Activated CD4-positive, alpha-beta T cell treated with anti-CD3 and anti-CD28 coated beads, Interleukin-2, Interleukin-4, amounts not matched to agents 100 ng/mL and 50 ng/mL, durations not matched to agents 16 hours and 8 hours (primary cell): ENCODE measurements at regions not wholly inside any gene's neighbourhood (a gene's known extent, or its start where the extent isn't known, plus 50 kb on each side); places are given as distances from the start of the nearest gene placed in this dataset.

Experiments used
- DNase-seq: peaks from one replicate; pipeline ENCODE4 v3.0.0-alpha.2; 2020; ENCODE audit warnings: low spot score

- no peak for DNase-seq
Observed at GRCh38 chr3:194995334-194995733, 275.6 kb downstream of the XXYLT1 start.

- no peak for DNase-seq
Observed at GRCh38 chr3:194995922-194996321, 275.0 kb downstream of the XXYLT1 start.

GRCh38 chr3:194996746-194997145 lies 274.2 kb downstream of the XXYLT1 start:
- no peak for DNase-seq

GRCh38 chr3:194998417-194998816 lies 272.5 kb downstream of the XXYLT1 start:
- no peak for DNase-seq

GRCh38 chr3:194998948-194999347 lies 272.0 kb downstream of the XXYLT1 start:
- no peak for DNase-seq

GRCh38 chr3:194999491-194999890 lies 271.5 kb downstream of the XXYLT1 start:
- no peak for DNase-seq

GRCh38 chr3:195001261-195001660 lies 269.7 kb downstream of the XXYLT1 start:
- DNase-seq, result no peak

GRCh38 chr3:195001961-195002861 lies 268.7 kb downstream of the XXYLT1 start:
- no peak for DNase-seq

GRCh38 chr3:195003006-195003892 lies 267.7 kb downstream of the XXYLT1 start:
- DNase-seq, result no peak

GRCh38 chr3:195003893-195004289 lies 267.1 kb downstream of the XXYLT1 start:
- no peak for DNase-seq

GRCh38 chr3:195004512-195005250 lies 266.3 kb downstream of the XXYLT1 start:
- DNase-seq, result no peak

GRCh38 chr3:195005251-195005620 lies 265.7 kb downstream of the XXYLT1 start:
- no peak for DNase-seq

- DNase-seq, result no peak
Observed at GRCh38 chr3:195005759-195006510, 265.0 kb downstream of the XXYLT1 start.

- no peak for DNase-seq
Observed at GRCh38 chr3:195007151-195007550, 263.8 kb downstream of the XXYLT1 start.

GRCh38 chr3:195007766-195008165 lies 263.2 kb downstream of the XXYLT1 start:
- DNase-seq, result no peak

GRCh38 chr3:195008816-195009215 lies 262.1 kb downstream of the XXYLT1 start:
- DNase-seq, result no peak

- DNase-seq, result no peak
Observed at GRCh38 chr3:195009616-195010015, 261.3 kb downstream of the XXYLT1 start.

- no peak for DNase-seq
Observed at GRCh38 chr3:195010551-195011100, 260.3 kb downstream of the XXYLT1 start.

- no peak for DNase-seq
Observed at GRCh38 chr3:195011231-195011834, 259.6 kb downstream of the XXYLT1 start.

- DNase-seq, result no peak
Observed at GRCh38 chr3:195012100-195012499, 258.9 kb downstream of the XXYLT1 start.

- DNase-seq, result no peak
Observed at GRCh38 chr3:195012571-195012970, 258.4 kb downstream of the XXYLT1 start.
